ENCODE measurements at regions not wholly inside any gene's neighbourhood (a gene's known extent, or its start where the extent isn't known, plus 50 kb on each side); places are given as distances from the start of the nearest gene placed in this dataset.

DNA sequence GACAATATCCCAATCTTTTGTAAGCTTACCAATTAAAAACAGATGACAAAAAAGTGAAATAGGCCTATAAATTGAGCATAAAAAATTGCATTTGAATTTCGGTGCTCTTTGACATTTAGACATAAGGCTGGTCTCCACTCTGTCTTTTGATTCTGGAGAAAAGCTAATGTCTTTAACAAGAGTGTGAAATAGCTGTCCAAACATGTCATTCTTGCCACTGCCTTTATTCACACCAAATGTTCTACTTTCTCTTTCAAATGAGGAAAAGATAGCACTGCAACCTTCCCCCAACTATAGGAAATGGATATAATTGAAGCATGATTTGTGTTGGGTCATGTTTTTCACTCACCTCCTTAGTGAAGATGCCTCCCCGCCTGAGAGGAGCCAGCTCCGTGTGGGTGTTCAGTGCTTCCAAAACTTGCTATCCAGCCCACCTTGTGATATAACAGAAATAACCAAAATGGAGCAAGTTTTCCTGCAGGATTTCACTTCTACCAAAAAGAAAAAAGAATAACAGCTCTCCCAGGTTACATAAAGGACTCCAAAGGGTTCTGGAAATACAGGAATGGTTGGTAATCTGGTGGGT lies 55.2 kb upstream of the STK32A start:
- no peak for TF ChIP-seq CTCF (conservative IDR thresholded peaks at IDR 0.05)
- no peak for TF ChIP-seq ZFX (IDR thresholded peaks at IDR 0.05)

Measured in C4-2B (cell line).